Activated CD8-positive, alpha-beta memory T cell treated with anti-CD3 and anti-CD28 coated beads, Interleukin-2, amount 50 U/mL, for 1 hour (primary cell): ENCODE measurements at regions not wholly inside any gene's neighbourhood (a gene's known extent, or its start where the extent isn't known, plus 50 kb on each side); places are given as distances from the start of the nearest gene placed in this dataset.
"Not testable (repeated sequence)": the region's sequence is repeated elsewhere in the genome, so short reads cannot be mapped to it uniquely, and the experiment has no call there.

Experiments
- DNase-seq: peaks from one replicate; pipeline ENCODE4 v3.0.0-alpha.2; 2020; ENCODE audit errors: extremely low read depth

DNA sequence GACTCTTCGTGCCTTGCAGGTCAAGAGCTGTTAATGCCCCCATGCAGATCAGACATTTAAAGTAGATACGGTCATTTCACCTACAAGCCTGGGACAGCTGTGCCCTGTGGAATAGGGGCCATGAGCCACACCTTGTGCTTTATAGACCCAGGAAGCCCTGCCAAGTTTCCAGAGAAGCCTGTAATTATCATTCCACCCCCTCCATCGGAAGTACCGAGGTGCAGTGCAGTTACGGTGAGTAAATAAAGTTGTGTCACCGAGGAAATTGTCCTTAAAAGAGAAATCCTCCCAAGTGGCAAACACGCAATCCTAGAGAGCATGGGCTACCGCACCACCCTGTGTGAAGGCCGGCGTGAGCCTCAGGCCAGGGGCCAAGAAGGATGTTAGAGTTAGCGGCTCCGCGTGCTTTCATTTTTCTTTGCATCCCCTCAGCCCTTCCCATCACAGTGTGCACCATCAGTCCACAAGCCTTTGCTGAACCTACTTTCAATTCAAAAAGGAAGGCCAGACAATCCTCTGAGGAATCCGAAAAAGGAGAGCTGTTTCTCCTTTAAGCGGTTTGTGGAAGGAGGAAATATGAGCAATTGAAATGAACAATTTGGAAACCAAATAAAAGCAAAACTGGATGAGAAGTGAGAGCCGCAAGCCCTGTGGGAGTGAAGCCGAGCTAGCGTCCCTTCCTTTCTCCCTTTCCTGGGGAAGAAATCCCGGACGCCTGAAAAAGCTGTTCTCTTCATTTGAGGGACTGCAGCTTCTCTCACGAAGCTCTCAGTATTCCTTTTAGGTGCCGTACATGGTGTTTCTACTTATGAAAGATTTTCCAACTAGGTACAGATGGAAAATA lies 183.3 kb upstream of the PDE10A start:
- DNase-seq, result no peak

- DNase-seq, result no peak
Measured at GRCh38 chr6:165845493-165845892, 182.5 kb upstream of the PDE10A start.

DNA sequence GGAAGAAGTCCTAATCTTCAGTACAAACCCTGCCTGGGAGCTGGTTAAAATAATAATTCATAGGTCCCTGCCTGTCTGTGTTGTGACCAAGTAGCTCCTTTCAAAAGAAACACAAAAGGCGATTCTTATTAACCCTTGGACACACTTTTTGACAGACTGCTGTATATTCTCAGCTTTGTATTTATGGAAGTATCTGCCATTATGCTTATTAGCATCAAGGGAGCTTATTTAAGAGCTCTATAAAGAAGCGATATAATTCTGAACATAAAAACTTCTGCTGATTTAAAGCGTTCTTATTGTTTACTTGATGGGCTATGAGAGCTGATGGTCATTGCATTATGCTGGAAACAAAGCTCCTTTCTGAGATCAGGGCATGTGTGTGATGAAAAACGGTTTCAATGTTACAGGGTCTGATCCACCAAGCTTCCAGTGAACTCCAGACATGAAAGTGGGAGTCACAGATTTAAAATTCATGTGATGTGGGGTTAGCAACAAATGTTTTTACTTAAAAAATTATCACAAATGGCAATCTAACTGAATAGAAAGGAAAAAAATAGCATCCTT lies 181.8 kb upstream of the PDE10A start:
- DNase-seq, result no peak

GRCh38 chr6:165844232-165844631 lies 181.2 kb upstream of the PDE10A start:
- no peak for DNase-seq

DNA sequence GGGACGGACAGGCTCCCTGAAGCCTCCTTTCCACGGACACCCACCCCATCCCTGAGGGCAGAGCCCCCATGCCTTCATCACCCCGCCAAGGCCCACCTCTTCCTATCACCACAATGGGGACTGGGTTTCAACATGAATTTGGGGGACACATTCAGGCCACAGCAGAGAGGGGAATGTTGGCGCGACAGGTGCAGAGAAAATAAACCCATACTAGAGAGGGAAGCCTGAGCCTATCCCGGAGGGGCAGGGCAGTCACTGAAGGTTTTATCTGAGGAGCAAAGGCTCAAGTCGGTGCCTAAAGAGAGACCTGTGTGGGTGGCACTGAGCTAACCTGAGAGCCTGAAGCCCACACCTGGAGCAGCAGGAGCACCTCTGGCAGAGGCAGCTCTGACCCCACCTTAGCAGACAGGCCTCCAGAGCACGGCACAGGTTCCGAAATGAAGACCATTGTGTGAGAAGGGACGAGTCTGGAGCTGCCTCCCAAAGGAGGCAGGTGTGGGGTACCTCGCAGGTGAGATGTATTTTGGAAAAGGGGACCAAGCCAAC lies 180.6 kb upstream of the PDE10A start:
- no peak for DNase-seq

DNA sequence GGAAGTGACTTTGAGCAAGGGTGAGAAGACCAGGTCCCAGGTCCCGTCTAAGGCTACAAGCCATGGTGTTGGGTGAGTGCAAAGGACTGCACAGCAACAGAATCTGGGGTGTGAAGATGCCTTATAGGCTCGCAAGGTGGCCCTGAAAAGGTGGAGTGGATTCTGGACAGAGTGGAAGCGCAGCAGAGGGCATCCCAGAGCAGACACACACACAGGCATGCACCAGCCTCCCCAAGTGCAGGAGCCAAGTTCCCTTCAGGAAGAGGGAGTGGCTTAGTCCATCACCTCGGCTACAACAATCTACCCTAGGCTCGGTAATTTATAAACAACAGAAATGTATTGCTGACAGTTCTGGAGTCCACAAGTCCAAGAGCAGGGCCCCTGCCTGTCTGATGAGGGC lies 180.1 kb upstream of the PDE10A start:
- no peak for DNase-seq

- no peak for DNase-seq
Measured at GRCh38 chr6:165842281-165842936, 179.4 kb upstream of the PDE10A start.

DNA sequence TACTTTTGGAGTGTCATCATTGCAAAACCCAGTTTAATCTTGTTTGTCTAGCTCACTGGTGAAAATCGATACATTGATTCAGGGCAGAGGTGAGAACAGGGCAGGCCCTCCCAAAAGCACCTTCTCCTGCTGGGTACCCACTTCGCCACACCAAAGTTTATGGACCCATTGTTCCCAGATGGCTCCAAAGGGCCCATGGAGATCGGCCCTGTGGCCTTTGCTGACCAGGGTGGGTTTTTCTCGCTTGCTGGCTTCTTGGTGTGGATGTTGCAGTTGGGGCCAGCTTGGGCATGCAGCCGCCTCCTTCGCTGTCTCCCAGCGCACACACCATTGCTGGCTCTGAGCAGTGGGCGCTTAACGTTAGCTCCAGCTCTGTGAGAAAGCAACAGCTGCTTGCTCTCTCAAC lies 178.1 kb upstream of the PDE10A start:
- DNase-seq, result no peak

DNA sequence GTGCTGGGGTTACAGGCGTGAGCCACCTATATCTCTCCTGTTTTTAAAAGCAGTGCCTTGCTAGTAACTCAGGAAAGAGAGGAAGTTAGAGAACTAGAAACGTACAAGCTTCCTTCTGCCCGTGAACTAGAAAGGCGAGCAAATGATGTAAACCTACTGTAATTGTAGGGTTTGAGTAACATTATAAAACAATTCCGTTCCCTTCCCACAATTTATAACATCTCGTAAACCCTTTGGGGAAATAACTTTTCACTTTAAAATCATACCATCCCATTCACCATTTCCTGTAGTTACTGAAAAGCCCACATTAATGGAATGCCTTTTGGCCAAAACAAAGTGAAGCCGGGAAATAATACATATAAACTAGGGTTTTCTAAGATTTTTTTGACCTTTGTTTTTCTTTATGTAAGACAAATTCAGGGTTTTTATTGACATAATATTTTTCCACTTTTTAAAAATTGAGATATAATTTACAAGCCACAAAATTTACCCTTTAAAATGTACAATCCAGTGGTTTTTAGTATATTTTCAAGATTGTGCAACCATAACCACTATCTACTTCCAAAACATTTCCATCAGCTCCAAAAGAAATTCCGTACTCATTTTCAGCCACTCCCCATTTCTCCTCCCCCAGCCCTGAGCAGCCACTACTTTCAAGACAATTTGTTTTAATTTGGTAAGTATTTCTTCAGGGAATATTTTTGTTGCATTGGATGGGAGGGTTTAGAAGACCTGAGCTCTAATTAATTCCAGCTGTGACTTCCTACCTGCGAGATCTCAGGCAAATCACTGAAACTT lies 175.1 kb upstream of the PDE10A start:
- DNase-seq, result no peak

GRCh38 chr6:165836648-165837047 lies 173.6 kb upstream of the PDE10A start:
- not testable (repeated sequence) for DNase-seq

- no peak for DNase-seq
Measured at GRCh38 chr6:165835410-165835851, 172.4 kb upstream of the PDE10A start.

GRCh38 chr6:165834613-165835259 lies 171.7 kb upstream of the PDE10A start:
- DNase-seq, result no peak

DNA sequence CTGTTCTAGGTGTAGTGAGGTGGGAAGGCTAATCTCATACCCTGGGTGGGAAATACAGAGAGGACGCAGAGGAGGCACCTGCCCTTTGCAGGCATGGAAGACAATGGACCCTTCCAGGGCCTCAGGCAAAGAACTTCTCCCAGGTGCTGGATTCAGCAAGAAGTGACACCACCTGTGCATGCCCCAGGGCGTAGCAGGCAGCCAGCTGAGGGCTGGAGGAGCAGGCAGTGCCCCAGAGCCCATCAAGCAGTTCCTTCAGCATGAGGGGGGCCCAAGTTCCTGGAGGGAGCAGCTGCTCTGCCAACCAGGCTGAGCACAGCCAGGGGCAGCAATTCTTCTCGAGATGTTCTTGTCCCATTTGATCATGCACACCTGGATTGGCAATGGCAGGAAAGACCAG lies 170.3 kb upstream of the PDE10A start:
- no peak for DNase-seq

DNA sequence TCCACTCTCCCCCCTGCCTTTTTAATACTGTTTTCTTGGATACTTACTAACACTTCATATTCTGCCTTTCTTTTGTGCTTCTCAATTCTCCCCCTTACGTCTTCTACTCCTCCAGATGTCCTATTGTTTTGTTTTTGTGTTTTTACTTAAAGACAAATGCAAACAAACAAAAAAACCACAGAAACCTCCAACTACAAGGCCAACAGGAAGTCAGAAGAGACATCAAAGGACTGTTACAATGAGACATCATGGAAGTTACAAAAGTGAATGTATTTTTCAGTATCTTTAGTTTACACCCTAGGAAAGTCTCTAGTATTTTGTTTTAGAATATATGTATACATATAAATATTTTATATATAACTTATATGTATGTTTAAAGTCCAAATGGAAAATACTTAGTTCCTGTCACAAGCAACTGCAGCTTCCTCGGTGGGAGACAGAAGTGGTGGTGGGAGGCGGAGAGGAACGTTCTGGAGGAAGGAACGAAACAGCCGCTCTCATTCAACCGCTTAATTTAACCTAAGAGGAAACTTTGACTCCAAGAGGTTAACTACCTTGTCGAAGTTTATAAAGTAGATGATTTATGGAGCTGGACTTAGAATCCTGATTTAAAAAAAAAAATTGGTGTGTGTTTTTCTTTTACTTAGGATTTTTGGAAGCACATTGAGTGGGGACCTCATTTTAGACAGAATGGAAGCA lies 168.9 kb upstream of the PDE10A start:
- no peak for DNase-seq

GRCh38 chr6:165830761-165831160 lies 167.7 kb upstream of the PDE10A start:
- no peak for DNase-seq

DNA sequence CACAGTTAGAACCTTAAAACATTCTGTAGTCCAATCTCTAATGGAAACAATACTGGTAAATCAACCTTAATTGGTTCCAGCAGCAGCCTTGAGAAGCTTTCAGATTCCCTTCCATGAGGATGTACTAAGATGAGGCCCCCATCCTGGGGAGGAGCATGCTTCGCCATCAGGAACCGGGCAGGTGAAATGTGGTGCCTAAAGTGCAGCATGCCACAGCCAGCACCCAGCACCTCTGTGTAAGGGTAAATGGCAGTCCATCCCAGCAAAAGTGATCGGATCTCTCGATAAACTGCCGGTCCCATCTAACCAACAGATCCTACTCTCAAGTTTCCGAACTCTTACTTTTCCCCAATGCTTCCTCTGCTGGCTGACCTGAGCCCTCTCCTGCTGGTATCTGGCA lies 166.3 kb upstream of the PDE10A start:
- DNase-seq, result no peak

DNA sequence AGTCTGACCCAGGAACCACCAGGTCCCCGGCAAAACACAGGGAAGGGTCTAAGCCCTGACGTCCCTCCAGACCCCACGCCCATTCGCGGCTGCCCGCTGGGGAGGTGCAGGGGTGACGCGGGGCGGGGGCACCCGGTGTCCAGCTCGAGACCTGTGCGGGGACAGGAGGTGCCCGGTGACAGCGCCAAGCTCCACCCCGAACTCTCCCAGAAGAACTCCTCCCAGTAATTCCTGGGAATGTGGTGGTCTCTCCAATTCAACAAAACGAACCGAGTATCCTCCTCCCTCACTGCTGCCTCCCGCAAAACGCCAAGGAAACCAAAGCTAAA lies 164.1 kb upstream of the PDE10A start:
- DNase-seq, result no peak

DNA sequence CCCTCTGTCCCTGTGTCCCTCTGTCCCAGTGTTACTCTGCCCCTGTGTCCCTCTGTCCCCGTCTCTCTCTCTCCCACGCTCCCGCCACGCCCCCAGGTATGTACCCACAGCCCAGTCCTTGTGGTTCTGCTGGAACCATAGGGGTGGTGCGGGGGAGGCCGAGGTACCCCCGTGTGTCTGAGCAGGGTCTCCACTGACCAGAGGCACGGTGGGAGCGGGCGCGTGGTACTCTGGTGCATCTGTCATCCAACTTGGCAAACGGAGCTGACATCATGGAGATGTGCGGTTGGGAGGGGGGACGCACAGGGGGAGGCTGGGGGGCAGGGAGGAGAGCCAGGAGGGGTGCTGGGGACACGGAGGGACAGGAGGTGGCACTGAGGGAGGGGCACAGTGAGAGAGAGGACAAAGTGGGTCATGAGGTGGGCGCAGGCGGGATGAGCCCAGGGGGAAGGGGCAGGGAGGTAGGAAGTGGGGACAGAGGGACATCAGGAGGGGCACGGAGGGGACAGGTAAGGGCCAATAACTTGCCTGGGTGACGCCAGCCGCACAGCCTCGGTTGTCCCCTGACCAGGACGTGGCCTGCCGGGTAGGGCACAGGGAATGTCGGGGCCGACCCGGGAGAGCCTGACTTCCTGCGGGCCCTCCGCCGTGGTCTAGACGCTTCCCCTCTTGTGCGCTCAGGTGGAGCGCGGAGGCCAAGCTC lies 163.6 kb upstream of the PDE10A start:
- DNase-seq, result no peak

DNA sequence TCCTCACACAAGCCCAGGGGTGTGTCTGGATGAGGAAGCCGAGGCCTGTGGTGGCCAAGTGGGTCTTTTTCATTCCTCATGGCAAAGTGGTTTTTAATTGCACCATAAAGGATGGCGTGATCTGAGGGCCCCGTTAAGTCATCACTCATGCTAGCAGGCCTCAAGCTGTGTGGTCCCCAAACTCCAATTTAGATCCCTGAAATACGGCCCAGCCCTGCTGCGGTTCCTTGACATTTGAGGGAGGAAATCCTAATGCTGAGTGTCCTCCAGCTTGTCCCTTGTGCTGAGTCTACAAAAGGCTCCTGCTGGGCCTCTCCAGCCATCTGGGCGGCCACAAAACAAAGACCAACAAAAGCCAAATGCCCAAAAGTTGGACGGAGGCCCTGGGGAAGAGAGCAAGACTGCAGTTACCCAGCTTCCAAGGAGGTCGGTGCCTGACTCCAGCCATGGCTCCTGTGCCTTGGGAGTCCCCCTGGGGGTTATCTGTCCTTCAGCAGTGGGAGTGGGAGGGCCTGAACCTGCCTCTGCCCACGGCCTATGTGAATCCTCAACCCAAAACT lies 162.3 kb upstream of the PDE10A start:
- no peak for DNase-seq
